WTC11 (cell line): ENCODE measurements at regions not wholly inside any gene's neighbourhood (a gene's known extent, or its start where the extent isn't known, plus 50 kb on each side); places are given as distances from the start of the nearest gene placed in this dataset.

ENCODE experiments used
- ATAC-seq: fragments of 200-7000 bp; cut with Tn5 transposase; 2 replicates; pipeline ENCODE4 v1.10.0; 2021; ENCODE audit warnings: mild to moderate bottlenecking, moderate library complexity
- CTCF ChIA-PET: fragments of 300-600 bp; sonication (Branson Sonifier 250); formaldehyde crosslinking; loops from one replicate; lab custom pipeline; 2021; ENCODE audit warnings: antibody characterized with exemption; lab: Charles Lee
- POLR2A ChIA-PET: fragments of 350-600 bp; sonication (Branson Sonifier 250); formaldehyde crosslinking; loops from one replicate; lab custom pipeline; 2021; ENCODE audit warnings: antibody characterized with exemption; lab: Charles Lee
- DNase-seq: peaks from one replicate; pipeline ENCODE4 v3.0.0; 2021; ENCODE audit warnings: low spot score
- H3K27ac Mint-ChIP-seq: 2 replicates; pipeline ENCODE4 v1.8.0; 2021; ENCODE audit warnings: mixed read lengths
- H3K27me3 Mint-ChIP-seq: 2 replicates; pipeline ENCODE4 v1.8.0; 2021; ENCODE audit warnings: low read depth, mild to moderate bottlenecking, moderate library complexity, mixed read lengths
- H3K36me3 Mint-ChIP-seq: 2 replicates; pipeline ENCODE4 v1.8.0; 2021; ENCODE audit warnings: mixed read lengths
- H3K4me1 Mint-ChIP-seq: 2 replicates; pipeline ENCODE4 v1.8.0; 2022; ENCODE audit warnings: mixed read lengths
- H3K4me3 Mint-ChIP-seq: 2 replicates; pipeline ENCODE4 v1.8.0; 2021; ENCODE audit warnings: mild to moderate bottlenecking, moderate library complexity, mixed read lengths
- H3K9me3 Mint-ChIP-seq: 2 replicates; pipeline ENCODE4 v1.8.0; 2021; ENCODE audit warnings: mixed read lengths
- FOXJ3 ChIP-seq: sonication (generic); formaldehyde crosslinking; IDR thresholded peaks from 2 replicates; pipeline ENCODE4 v1.9.0; 2021; ENCODE audit warnings: missing genetic modification reagents, mild to moderate bottlenecking, borderline replicate concordance
- FOXP1 ChIP-seq: sonication (generic); formaldehyde crosslinking; IDR thresholded peaks from 2 replicates; pipeline ENCODE4 v1.8.0; 2022; ENCODE audit warnings: missing genetic modification reagents, mild to moderate bottlenecking, moderate library complexity, borderline replicate concordance
- NR1H2 ChIP-seq: sonication (generic); formaldehyde crosslinking; IDR thresholded peaks from 2 replicates; pipeline ENCODE4 v1.9.0; 2021; ENCODE audit warnings: mild to moderate bottlenecking, moderate library complexity, missing genetic modification reagents
- RELA ChIP-seq: sonication (generic); formaldehyde crosslinking; IDR thresholded peaks from 2 replicates; pipeline ENCODE4 v1.8.1; 2022; ENCODE audit warnings: missing genetic modification reagents, mild to moderate bottlenecking, borderline replicate concordance
- SMAD3 ChIP-seq: sonication (generic); formaldehyde crosslinking; IDR thresholded peaks from 2 replicates; pipeline ENCODE4 v1.8.0; 2022; ENCODE audit warnings: missing genetic modification reagents, mild to moderate bottlenecking, borderline replicate concordance
- SP1 ChIP-seq: sonication (generic); formaldehyde crosslinking; conservative IDR thresholded peaks from 2 replicates; pipeline ENCODE4 v1.8.1; 2022; ENCODE audit warnings: missing genetic modification reagents
- ZNF121 ChIP-seq: sonication (generic); formaldehyde crosslinking; IDR thresholded peaks from 2 replicates; pipeline ENCODE4 v1.8.0; 2023; ENCODE audit warnings: missing genetic modification reagents
- ZNF232 ChIP-seq: sonication (generic); formaldehyde crosslinking; IDR thresholded peaks from 2 replicates; pipeline ENCODE4 v1.8.0; 2022; ENCODE audit warnings: mild to moderate bottlenecking, missing genetic modification reagents
- ZNF263 ChIP-seq: sonication (generic); formaldehyde crosslinking; IDR thresholded peaks from 2 replicates; pipeline ENCODE4 v1.8.1; 2022; ENCODE audit warnings: low read depth, mild to moderate bottlenecking, moderate library complexity, missing genetic modification reagents
- ZNF317 ChIP-seq: sonication (generic); formaldehyde crosslinking; IDR thresholded peaks from 2 replicates; pipeline ENCODE4 v1.8.1; 2023; ENCODE audit warnings: low read depth, mild to moderate bottlenecking, moderate library complexity, missing genetic modification reagents, borderline replicate concordance
- TF ChIP-seq, protein P1 (sequence below): sonication (generic); formaldehyde crosslinking; IDR thresholded peaks from 2 replicates; pipeline ENCODE4 v1.8.1; 2022; ENCODE audit warnings: mild to moderate bottlenecking, missing genetic modification reagents, moderate library complexity, borderline replicate concordance
- TF ChIP-seq, protein P2 (sequence below): sonication (generic); formaldehyde crosslinking; IDR thresholded peaks from 2 replicates; pipeline ENCODE4 v1.8.0; 2023; ENCODE audit warnings: missing genetic modification reagents
- TF ChIP-seq, protein P3 (sequence below): fragments of 250-450 bp; sonication (Bioruptor Pico); IDR thresholded peaks from 2 replicates; pipeline ENCODE4 v1.9.0; 2021; ENCODE audit warnings: mild to moderate bottlenecking, borderline replicate concordance
- TF ChIP-seq, protein P4 (sequence below): sonication (generic); formaldehyde crosslinking; IDR thresholded peaks from 2 replicates; pipeline ENCODE4 v1.8.1; 2022; ENCODE audit warnings: mild to moderate bottlenecking, moderate library complexity, missing genetic modification reagents
- TF ChIP-seq, protein P5 (sequence below): sonication (generic); formaldehyde crosslinking; IDR thresholded peaks from 2 replicates; pipeline ENCODE4 v1.8.0; 2022; ENCODE audit warnings: mild to moderate bottlenecking, missing genetic modification reagents
- TF ChIP-seq, protein P6 (sequence below): sonication (generic); formaldehyde crosslinking; IDR thresholded peaks from 2 replicates; pipeline ENCODE4 v1.8.1; 2023; ENCODE audit warnings: mild to moderate bottlenecking, missing genetic modification reagents

DNA sequence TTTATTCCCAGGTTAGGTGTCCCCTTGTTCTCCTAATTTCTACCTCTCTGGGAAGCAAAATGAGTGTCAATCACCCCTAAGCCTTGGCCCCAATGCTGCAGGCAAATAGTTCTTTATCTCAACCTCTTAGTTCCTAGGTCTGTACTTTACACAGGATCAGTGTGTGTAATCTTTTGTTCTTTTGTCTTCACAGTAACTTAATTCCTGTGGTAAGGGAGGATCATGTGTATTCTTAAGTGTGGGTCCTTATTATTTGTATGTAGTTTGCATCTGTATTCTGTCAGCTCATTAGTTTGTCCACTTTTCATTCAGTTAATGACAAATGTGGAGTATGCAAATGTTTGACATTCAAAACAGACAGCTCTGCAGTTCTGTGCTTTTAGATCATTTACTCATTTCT is 166.7 kb downstream of the FAT3 start:
- DNase-seq = no peak
- Mint-ChIP-seq H3K27me3 (no peaks in the 10 kb centered on the region), H3K36me3 (no peaks in the 10 kb centered on the region), H3K9me3 (no peaks in the 10 kb centered on the region)
- POLR2A ChIA-PET = no interaction called here
- no peak for ATAC-seq
- CTCF ChIA-PET = interaction anchor here (1.1 to 1.4 kb wide), 2 partner anchors 10 to 51 kb away, joined by 3 to 5 read pairs; no protein-coding TSS in a partner anchor
- no peak for TF ChIP-seq ZNF317 (CRISPR knock-in tag)
- TF ChIP-seq, protein P1, sequence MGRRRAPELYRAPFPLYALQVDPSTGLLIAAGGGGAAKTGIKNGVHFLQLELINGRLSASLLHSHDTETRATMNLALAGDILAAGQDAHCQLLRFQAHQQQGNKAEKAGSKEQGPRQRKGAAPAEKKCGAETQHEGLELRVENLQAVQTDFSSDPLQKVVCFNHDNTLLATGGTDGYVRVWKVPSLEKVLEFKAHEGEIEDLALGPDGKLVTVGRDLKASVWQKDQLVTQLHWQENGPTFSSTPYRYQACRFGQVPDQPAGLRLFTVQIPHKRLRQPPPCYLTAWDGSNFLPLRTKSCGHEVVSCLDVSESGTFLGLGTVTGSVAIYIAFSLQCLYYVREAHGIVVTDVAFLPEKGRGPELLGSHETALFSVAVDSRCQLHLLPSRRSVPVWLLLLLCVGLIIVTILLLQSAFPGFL (CRISPR knock-in tag) = no peak
- TF ChIP-seq, all 79 proteins: peak for 0
- Mint-ChIP-seq H3K4me1 (peaks cover 24% of the 10 kb centered on the region), H3K4me3 (no peak overlapping the region), H3K27ac (no peak overlapping the region)

DNA sequence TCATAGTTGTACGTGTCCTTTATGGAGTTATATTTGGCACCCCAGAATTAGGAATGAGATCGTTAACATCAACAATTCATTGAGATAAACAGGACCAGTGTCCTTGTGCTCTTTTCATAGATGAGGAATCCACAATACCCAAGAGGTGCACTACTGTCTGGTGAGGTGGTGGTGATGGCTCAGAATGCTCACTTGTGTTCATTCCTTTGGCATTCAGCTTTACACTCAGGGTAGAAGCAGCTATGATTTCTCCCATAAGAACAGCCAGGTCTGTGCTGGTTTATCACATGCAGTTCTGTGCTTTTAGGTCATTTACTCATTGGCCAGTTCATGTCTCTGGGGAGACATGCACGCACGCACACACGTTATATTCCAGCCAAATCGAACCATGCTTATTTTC is 167.2 kb downstream of the FAT3 start:
- DNase-seq = no peak
- no peaks in the 10 kb centered on the region for H3K27me3 Mint-ChIP-seq
- H3K9me3 Mint-ChIP-seq = no peaks in the 10 kb centered on the region
- H3K4me1 Mint-ChIP-seq = peaks cover 22% of the 10 kb centered on the region
- ATAC-seq = no peak
- no peak overlapping the region for H3K27ac Mint-ChIP-seq
- POLR2A ChIA-PET = no interaction called here
- H3K36me3 Mint-ChIP-seq = no peaks in the 10 kb centered on the region
- TF ChIP-seq, protein P2, sequence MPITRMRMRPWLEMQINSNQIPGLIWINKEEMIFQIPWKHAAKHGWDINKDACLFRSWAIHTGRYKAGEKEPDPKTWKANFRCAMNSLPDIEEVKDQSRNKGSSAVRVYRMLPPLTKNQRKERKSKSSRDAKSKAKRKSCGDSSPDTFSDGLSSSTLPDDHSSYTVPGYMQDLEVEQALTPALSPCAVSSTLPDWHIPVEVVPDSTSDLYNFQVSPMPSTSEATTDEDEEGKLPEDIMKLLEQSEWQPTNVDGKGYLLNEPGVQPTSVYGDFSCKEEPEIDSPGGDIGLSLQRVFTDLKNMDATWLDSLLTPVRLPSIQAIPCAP = no peak
- TF ChIP-seq SMAD3 = no peak
- no peak for TF ChIP-seq SP1
- TF ChIP-seq ZNF121 (CRISPR knock-in tag) = no peak
- TF ChIP-seq, protein P3, sequence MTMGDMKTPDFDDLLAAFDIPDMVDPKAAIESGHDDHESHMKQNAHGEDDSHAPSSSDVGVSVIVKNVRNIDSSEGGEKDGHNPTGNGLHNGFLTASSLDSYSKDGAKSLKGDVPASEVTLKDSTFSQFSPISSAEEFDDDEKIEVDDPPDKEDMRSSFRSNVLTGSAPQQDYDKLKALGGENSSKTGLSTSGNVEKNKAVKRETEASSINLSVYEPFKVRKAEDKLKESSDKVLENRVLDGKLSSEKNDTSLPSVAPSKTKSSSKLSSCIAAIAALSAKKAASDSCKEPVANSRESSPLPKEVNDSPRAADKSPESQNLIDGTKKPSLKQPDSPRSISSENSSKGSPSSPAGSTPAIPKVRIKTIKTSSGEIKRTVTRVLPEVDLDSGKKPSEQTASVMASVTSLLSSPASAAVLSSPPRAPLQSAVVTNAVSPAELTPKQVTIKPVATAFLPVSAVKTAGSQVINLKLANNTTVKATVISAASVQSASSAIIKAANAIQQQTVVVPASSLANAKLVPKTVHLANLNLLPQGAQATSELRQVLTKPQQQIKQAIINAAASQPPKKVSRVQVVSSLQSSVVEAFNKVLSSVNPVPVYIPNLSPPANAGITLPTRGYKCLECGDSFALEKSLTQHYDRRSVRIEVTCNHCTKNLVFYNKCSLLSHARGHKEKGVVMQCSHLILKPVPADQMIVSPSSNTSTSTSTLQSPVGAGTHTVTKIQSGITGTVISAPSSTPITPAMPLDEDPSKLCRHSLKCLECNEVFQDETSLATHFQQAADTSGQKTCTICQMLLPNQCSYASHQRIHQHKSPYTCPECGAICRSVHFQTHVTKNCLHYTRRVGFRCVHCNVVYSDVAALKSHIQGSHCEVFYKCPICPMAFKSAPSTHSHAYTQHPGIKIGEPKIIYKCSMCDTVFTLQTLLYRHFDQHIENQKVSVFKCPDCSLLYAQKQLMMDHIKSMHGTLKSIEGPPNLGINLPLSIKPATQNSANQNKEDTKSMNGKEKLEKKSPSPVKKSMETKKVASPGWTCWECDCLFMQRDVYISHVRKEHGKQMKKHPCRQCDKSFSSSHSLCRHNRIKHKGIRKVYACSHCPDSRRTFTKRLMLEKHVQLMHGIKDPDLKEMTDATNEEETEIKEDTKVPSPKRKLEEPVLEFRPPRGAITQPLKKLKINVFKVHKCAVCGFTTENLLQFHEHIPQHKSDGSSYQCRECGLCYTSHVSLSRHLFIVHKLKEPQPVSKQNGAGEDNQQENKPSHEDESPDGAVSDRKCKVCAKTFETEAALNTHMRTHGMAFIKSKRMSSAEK (CRISPR knock-in tag) = no peak
- no peak for TF ChIP-seq ZNF232 (CRISPR knock-in tag)
- TF ChIP-seq, protein P4, sequence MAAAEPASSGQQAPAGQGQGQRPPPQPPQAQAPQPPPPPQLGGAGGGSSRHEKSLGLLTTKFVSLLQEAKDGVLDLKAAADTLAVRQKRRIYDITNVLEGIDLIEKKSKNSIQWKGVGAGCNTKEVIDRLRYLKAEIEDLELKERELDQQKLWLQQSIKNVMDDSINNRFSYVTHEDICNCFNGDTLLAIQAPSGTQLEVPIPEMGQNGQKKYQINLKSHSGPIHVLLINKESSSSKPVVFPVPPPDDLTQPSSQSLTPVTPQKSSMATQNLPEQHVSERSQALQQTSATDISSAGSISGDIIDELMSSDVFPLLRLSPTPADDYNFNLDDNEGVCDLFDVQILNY (CRISPR knock-in tag) = no peak
- no peak for TF ChIP-seq RELA
- TF ChIP-seq, protein P5, sequence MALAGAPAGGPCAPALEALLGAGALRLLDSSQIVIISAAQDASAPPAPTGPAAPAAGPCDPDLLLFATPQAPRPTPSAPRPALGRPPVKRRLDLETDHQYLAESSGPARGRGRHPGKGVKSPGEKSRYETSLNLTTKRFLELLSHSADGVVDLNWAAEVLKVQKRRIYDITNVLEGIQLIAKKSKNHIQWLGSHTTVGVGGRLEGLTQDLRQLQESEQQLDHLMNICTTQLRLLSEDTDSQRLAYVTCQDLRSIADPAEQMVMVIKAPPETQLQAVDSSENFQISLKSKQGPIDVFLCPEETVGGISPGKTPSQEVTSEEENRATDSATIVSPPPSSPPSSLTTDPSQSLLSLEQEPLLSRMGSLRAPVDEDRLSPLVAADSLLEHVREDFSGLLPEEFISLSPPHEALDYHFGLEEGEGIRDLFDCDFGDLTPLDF = no peak
- TF ChIP-seq FOXJ3 (CRISPR knock-in tag) = no peak
- TF ChIP-seq, protein P6, sequence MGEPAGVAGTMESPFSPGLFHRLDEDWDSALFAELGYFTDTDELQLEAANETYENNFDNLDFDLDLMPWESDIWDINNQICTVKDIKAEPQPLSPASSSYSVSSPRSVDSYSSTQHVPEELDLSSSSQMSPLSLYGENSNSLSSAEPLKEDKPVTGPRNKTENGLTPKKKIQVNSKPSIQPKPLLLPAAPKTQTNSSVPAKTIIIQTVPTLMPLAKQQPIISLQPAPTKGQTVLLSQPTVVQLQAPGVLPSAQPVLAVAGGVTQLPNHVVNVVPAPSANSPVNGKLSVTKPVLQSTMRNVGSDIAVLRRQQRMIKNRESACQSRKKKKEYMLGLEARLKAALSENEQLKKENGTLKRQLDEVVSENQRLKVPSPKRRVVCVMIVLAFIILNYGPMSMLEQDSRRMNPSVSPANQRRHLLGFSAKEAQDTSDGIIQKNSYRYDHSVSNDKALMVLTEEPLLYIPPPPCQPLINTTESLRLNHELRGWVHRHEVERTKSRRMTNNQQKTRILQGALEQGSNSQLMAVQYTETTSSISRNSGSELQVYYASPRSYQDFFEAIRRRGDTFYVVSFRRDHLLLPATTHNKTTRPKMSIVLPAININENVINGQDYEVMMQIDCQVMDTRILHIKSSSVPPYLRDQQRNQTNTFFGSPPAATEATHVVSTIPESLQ (CRISPR knock-in tag) = no peak
- TF ChIP-seq ZNF263 (CRISPR knock-in tag) = no peak
- TF ChIP-seq FOXP1 (CRISPR knock-in tag) = no peak
- no peak for TF ChIP-seq NR1H2 (CRISPR knock-in tag)
- no peak overlapping the region for H3K4me3 Mint-ChIP-seq
- CTCF ChIA-PET = interaction anchor here (1.1 to 1.4 kb wide), 2 partner anchors 9 to 51 kb away, joined by 3 to 5 read pairs; no protein-coding TSS in a partner anchor
